Thyroid gland (tissue), 4 donors: ENCODE measurements at regions not wholly inside any gene's neighbourhood (a gene's known extent, or its start where the extent isn't known, plus 50 kb on each side); places are given as distances from the start of the nearest gene placed in this dataset.

Experiments used
- DNase-seq, 2 donors: peaks; one replicate each; pipeline ENCODE4 v3.0.0-alpha.2; 2019
- H3K27ac ChIP-seq, 3 donors: fragments of 200-600 bp; sonication (generic); 1 replicate in 2 of 3; 2 replicates in 1 of 3; pipeline ENCODE4 v1.5.1; 2016 to 2019; ENCODE audit warnings: mild to moderate bottlenecking in 1 of 3, moderate library complexity in 1 of 3
- H3K27me3 ChIP-seq: fragments of 200-600 bp; sonication (generic); one replicate; pipeline ENCODE4 v1.5.1; 2019
- H3K36me3 ChIP-seq, 2 donors: fragments of 200-600 bp; sonication (generic); one replicate each; pipeline ENCODE4 v1.5.1; 2016 to 2019
- H3K4me1 ChIP-seq, 2 donors: fragments of 200-600 bp; sonication (generic); one replicate each; pipeline ENCODE4 v1.5.1; 2017 to 2019
- H3K4me3 ChIP-seq, 3 donors: fragments of 200-600 bp; sonication (generic); replicated peaks in 1 of 3; 1 replicate in 2 of 3; 2 replicates in 1 of 3; pipeline ENCODE4 v1.5.1; 2016; ENCODE audit warnings: mild to moderate bottlenecking in 1 of 3
- H3K9me3 ChIP-seq: fragments of 200-600 bp; sonication (generic); one replicate; pipeline ENCODE4 v1.5.1; 2017
- CTCF ChIP-seq, 6 experiments: fragments of 200-600 bp in 3 of 6; fragments of 450-650 bp in 3 of 6; sonication (generic) in 3 of 6; IDR thresholded peaks; one replicate each; pipeline ENCODE4 v1.5.1; 2016 to 2019; ENCODE audit warnings: antibody characterized with exemption in 6 of 6, mild to moderate bottlenecking in 2 of 6, inconsistent platforms in 1 of 6, moderate library complexity in 1 of 6
- POLR2A ChIP-seq, 2 donors: fragments of 450-650 bp; IDR thresholded peaks; one replicate each; pipeline ENCODE4 v1.6.1; 2017; ENCODE audit warnings: antibody characterized with exemption in 2 of 2, mild to moderate bottlenecking in 2 of 2, moderate library complexity in 1 of 2
- WGBS, 2 donors: methylation state at CpG; one replicate each; pipeline ENCODE4 v1.1.5; 2017; 5-methylcytosine and 5-hydroxymethylcytosine counted together
- intact Hi-C: fragments of 100-400 bp; cut with DNase I; formaldehyde crosslinking; loops from one replicate; pipeline ENCODE4 v1.15.1; 2023

GRCh38 chr12:88309546-88309945 is 167.4 kb downstream of the TMTC3 start:
- Histone ChIP-seq H3K36me3 (no peaks in the 10 kb centered on the region), H3K27ac (no peak overlapping the region), H3K4me1 (no peaks in the 10 kb centered on the region), H3K27me3 (no peaks in the 10 kb centered on the region), H3K4me3 (no peak overlapping the region), H3K9me3 (no peaks in the 10 kb centered on the region)
- WGBS, 2 donors = 60 to 62% methylated on average over 2 of the region's 2 CpGs
- no peak for DNase-seq
- TF ChIP-seq POLR2A (IDR thresholded peaks at IDR 0.05) (no peak), CTCF (IDR thresholded peaks at IDR 0.05) (no peak)
- intact Hi-C loops = no loop called here

GRCh38 chr12:88310069-88310468 is 168.0 kb downstream of the TMTC3 start:
- no peaks in the 10 kb centered on the region for H3K9me3 ChIP-seq
- no peaks in the 10 kb centered on the region for H3K27me3 ChIP-seq
- no peak overlapping the region for H3K4me3 ChIP-seq
- intact Hi-C loops = no loop called here
- no peak for DNase-seq
- H3K36me3 ChIP-seq = no peaks in the 10 kb centered on the region
- no peaks in the 10 kb centered on the region for H3K4me1 ChIP-seq
- WGBS, 2 donors = 47 to 58% methylated on average over 1 of the region's 1 CpG
- TF ChIP-seq POLR2A (IDR thresholded peaks at IDR 0.05) = no peak
- TF ChIP-seq CTCF (IDR thresholded peaks at IDR 0.05) = no peak
- H3K27ac ChIP-seq = no peak overlapping the region

GRCh38 chr12:88310666-88311065 is 168.6 kb downstream of the TMTC3 start:
- H3K36me3 ChIP-seq = no peaks in the 10 kb centered on the region
- H3K4me3 ChIP-seq = no peak overlapping the region
- 81 to 82% methylated on average over 6 of the region's 6 CpGs for WGBS, 2 donors
- no peak for TF ChIP-seq POLR2A (IDR thresholded peaks at IDR 0.05)
- no peak for TF ChIP-seq CTCF (IDR thresholded peaks at IDR 0.05)
- peak overlapping the region in 1 of 3 donors; percentile 39 for H3K27ac ChIP-seq
- DNase-seq = peak; percentile 3 to 5
- H3K9me3 ChIP-seq = no peaks in the 10 kb centered on the region
- H3K4me1 ChIP-seq = no peaks in the 10 kb centered on the region
- H3K27me3 ChIP-seq = no peaks in the 10 kb centered on the region
- intact Hi-C loops = no loop called here

- Histone ChIP-seq H3K4me3 (no peak overlapping the region), H3K9me3 (no peaks in the 10 kb centered on the region), H3K27ac (no peak overlapping the region), H3K4me1 (no peaks in the 10 kb centered on the region), H3K36me3 (no peaks in the 10 kb centered on the region), H3K27me3 (no peaks in the 10 kb centered on the region)
- intact Hi-C loops = no loop called here
- TF ChIP-seq CTCF (IDR thresholded peaks at IDR 0.05) = no peak
- WGBS, 2 donors = 80 to 91% methylated on average over 1 of the region's 1 CpG
- no peak for DNase-seq
Observed at GRCh38 chr12:88313554-88313953, 171.4 kb downstream of the TMTC3 start.

- no peaks in the 10 kb centered on the region for H3K9me3 ChIP-seq
- intact Hi-C loops = no loop called here
- H3K27me3 ChIP-seq = no peaks in the 10 kb centered on the region
- TF ChIP-seq CTCF (IDR thresholded peaks at IDR 0.05) = no peak
- no peak for TF ChIP-seq POLR2A (IDR thresholded peaks at IDR 0.05)
- no peak for DNase-seq
- no peak overlapping the region for H3K27ac ChIP-seq
- 88 to 95% methylated on average over 4 of the region's 4 CpGs for WGBS, 2 donors
- H3K4me1 ChIP-seq = no peaks in the 10 kb centered on the region
- H3K36me3 ChIP-seq = no peaks in the 10 kb centered on the region
- no peak overlapping the region for H3K4me3 ChIP-seq
Observed at GRCh38 chr12:88314706-88315105, 172.6 kb downstream of the TMTC3 start.
